ENCODE measurements at regions not wholly inside any gene's neighbourhood (a gene's known extent, or its start where the extent isn't known, plus 50 kb on each side); places are given as distances from the start of the nearest gene placed in this dataset.
A peak's percentile ranks its signal among the peaks of the same experiment; 100 is the strongest.

DNA sequence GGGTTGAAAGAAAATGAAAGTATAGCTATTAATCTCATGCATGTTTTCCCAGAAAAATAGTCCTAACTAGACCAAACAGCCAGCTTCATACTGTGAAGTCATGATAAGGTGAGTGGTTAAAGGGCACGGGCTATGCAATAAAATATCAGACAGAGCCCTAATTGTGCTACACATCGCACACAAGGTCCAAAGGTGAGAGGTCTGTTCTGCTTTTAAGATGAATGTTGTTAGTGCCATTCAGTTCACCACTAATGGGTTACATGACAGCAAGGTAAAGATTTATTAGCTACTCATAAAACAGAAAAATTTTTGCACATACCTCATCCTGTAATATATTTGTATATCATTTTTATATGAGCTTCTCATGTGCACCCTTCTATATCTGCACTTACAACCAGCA, 105.0 kb upstream of the STK17B start:
- Histone ChIP-seq H3K27ac (no peak overlapping the region), H3K4me3 (no peak overlapping the region)
- DNase-seq (ENCODE audit: low spot score), result no peak
- no peak for TF ChIP-seq CTCF (IDR thresholded peaks at IDR 0.05)

- Histone ChIP-seq H3K27ac (no peak overlapping the region), H3K4me3 (no peak overlapping the region)
- DNase-seq (ENCODE audit: low spot score), result no peak
- TF ChIP-seq CTCF (IDR thresholded peaks at IDR 0.05), result peak; percentile 26
Measured at GRCh38 chr2:196277002-196277401, 105.6 kb upstream of the STK17B start.

- no peak overlapping the region for H3K27ac ChIP-seq
- DNase-seq (ENCODE audit: low spot score), result no peak
Measured at GRCh38 chr2:196278491-196278911, 107.1 kb upstream of the STK17B start.

GRCh38 chr2:196279541-196279940, 108.2 kb upstream of the STK17B start:
- no peak for TF ChIP-seq CTCF (IDR thresholded peaks at IDR 0.05)
- H3K27ac ChIP-seq, result no peak overlapping the region
- H3K4me3 ChIP-seq, result no peak overlapping the region
- no peak for DNase-seq (ENCODE audit: low spot score)

More at GRCh38 chr2:196278491-196278911, 107.1 kb upstream of the STK17B start:
- no peak for TF ChIP-seq CTCF (IDR thresholded peaks at IDR 0.05)
- no peak overlapping the region for H3K4me3 ChIP-seq

- no peak for TF ChIP-seq CTCF (IDR thresholded peaks at IDR 0.05)
- no peak for DNase-seq (ENCODE audit: low spot score)
- peak overlapping the region; percentile 20 for H3K4me3 ChIP-seq
- peak overlapping the region in 1 of 2 donors; percentile 64 for H3K27ac ChIP-seq
Measured at GRCh38 chr2:196284144-196284844, 112.9 kb upstream of the STK17B start.

DNA sequence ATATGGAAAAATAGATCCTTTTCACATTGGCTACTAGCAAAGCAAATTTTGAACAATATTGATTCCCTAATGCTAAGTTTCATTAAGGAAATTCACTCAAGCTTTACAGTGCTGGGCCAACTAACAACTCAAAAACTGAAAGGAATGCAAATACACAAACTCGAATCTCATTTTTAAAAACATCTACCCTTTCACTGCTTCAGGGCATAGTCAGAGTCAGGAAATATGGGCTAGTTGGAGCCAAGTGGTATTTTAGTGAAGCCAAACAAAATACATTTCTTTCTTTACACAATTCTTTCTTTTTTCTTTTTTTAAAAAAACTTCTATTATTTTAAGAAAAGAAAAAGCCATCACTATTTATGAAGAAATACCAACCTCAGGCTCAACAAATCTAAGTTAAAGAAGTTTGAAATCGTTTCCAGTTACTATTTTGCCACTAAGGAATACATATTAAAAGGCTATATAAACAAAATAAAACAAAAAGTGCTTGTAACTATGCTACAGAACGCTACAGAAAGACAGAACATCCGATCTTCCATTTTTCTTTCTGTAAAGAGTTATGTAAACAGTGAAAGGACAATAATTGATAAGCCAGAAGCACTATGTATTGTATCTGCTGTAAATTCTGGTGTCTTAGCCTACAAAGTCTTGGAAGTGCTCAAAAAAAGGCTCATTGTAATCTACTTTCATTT, 113.6 kb upstream of the STK17B start:
- no peak for DNase-seq (ENCODE audit: low spot score)
- TF ChIP-seq CTCF (IDR thresholded peaks at IDR 0.05), result no peak
- H3K4me3 ChIP-seq, result peak overlapping the region; percentile 20
- H3K27ac ChIP-seq, result peak overlapping the region; percentile 29 to 64

DNA sequence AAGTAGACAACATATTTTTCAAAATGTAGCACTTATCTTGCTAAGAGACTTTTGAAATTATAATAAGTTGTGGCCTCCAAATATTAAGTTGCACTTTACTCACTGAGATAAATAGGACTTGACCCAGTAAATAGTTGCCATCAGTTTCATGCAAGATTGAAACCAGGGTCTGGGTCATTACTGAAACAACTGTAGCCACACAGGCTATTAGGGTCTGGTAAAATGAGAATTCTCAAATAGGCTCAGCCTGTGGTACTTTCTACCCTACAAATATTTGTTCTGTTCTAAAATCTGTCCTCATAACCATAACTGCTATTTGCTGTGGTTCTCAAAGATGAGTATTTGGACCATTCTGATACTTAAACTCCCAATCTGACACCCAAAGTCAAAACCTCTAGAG, 115.4 kb upstream of the STK17B start:
- DNase-seq (ENCODE audit: low spot score), result no peak
- no peak overlapping the region for H3K4me3 ChIP-seq
- TF ChIP-seq CTCF (IDR thresholded peaks at IDR 0.05), result no peak
- no peak overlapping the region for H3K27ac ChIP-seq

Data from coronary artery (tissue), 2 donors.